ENCODE measurements at regions not wholly inside any gene's neighbourhood (a gene's known extent, or its start where the extent isn't known, plus 50 kb on each side); places are given as distances from the start of the nearest gene placed in this dataset.

DNA sequence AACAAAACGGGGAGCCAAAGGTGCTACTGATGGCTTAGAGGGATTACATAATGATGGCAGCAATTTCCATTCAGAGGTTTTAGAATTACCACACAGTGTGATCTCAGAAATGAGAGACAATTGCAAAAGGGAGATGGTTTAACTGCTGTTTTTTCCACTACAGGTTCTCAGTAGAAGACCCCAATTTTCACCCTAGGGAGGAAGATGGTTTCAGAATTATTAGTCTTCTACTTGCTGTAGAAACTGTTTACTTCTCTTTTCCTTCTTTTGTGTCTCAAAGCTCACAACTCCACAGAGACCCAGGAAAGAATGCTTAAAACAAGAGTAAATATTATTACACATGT lies 226.5 kb downstream of the INHBA start:
- TF ChIP-seq, protein P1, sequence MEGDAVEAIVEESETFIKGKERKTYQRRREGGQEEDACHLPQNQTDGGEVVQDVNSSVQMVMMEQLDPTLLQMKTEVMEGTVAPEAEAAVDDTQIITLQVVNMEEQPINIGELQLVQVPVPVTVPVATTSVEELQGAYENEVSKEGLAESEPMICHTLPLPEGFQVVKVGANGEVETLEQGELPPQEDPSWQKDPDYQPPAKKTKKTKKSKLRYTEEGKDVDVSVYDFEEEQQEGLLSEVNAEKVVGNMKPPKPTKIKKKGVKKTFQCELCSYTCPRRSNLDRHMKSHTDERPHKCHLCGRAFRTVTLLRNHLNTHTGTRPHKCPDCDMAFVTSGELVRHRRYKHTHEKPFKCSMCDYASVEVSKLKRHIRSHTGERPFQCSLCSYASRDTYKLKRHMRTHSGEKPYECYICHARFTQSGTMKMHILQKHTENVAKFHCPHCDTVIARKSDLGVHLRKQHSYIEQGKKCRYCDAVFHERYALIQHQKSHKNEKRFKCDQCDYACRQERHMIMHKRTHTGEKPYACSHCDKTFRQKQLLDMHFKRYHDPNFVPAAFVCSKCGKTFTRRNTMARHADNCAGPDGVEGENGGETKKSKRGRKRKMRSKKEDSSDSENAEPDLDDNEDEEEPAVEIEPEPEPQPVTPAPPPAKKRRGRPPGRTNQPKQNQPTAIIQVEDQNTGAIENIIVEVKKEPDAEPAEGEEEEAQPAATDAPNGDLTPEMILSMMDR (IDR thresholded peaks at IDR 0.05; ENCODE audit: insufficient read depth, low read depth, low read length, missing control alignments) = no peak
- no peak for DNase-seq (ENCODE audit: low read depth)
- H3K4me3 ChIP-seq (ENCODE audit: low read length) = no peak overlapping the region

DNA sequence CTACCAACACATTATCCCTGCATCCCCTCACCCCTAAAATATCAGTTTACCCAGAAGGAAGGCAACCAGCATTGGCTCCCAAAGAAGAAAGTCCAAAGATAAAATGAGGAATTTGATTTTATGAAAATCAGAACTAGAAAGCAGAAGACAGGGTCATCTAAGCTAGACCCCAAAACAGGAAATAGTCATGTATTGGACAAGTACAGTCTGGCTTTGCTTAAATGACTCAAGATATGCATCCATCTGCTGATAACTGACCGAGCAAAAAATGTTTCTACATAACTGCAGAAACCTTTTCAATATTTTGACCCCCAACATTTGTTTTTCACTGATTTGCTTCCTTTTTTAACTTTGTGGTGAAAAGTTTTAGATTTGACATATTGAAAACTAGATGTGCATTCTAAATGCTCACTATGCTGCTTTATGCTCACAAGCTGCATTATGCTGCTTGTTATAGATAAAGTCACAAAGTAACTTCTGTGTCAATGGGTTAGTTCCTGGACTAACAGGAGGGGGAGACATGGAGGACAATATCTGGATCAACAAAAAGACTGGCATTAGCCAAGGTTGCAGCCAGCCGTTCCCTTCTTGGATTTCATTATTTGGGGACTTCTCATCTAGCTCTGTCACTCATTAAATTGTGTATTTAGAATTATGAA lies 227.0 kb downstream of the INHBA start:
- TF ChIP-seq, protein P1 (IDR thresholded peaks at IDR 0.05; ENCODE audit: insufficient read depth, low read depth, low read length, missing control alignments) = no peak
- no peak for DNase-seq (ENCODE audit: low read depth)
- no peak overlapping the region for H3K4me3 ChIP-seq (ENCODE audit: low read length)

DNA sequence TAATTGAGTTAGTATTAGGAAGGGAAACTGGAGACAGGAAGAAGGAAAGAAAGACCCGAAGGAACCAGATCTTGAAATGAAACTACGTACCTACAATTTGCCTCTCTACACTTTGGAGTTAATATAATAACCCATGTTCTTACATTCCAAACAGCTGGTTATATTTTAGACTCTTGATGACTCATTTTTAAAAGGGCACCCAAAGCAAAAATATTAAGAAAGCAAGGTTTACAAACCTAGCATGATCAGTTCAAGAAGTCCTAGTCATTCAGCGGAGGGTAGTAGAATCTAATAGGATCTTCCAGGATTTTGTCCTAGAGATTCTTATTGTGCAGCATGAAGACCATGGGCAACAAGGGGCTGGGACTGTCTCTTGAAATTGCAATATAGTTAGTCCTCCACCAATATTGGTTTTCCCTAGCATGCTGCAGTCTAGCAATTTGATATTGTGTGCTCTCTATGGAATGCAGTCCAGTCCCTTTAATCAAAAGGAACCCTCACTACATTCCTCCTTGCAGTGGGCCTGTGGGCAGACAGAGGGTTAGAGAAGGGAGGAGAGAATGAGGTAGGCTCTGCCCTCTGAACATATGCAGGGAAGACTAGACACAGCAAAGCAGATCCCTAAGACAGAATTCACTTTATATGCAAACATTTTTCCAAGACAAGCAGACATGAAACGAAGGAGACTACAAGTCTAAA lies 230.3 kb downstream of the INHBA start:
- no peak overlapping the region for H3K4me3 ChIP-seq (ENCODE audit: low read length)
- TF ChIP-seq, protein P1 (IDR thresholded peaks at IDR 0.05; ENCODE audit: insufficient read depth, low read depth, low read length, missing control alignments) = no peak
- DNase-seq (ENCODE audit: low read depth) = no peak

DNA sequence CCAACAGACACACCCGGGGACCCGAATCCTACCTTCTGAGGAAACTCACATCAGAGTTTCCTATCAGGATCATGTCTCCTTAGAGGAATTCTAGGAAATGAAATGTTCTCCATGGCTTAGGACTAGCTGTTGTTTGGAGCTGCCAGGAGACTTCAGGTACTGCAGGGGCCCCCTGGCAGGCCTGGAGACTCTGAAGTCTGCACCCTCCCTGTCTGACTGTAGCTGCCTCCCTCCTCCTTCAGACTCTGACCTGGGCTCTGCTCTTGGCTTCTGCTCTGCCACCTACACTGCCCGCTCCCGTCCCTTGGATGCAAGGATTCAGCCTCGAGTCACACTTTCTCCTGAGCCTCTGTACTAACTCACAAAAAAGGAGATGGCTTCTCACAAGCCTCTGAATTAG lies 232.8 kb downstream of the INHBA start:
- TF ChIP-seq, protein P1 (IDR thresholded peaks at IDR 0.05; ENCODE audit: insufficient read depth, low read depth, low read length, missing control alignments) = no peak
- no peak for DNase-seq (ENCODE audit: low read depth)
- H3K4me3 ChIP-seq (ENCODE audit: low read length) = no peak overlapping the region

DNA sequence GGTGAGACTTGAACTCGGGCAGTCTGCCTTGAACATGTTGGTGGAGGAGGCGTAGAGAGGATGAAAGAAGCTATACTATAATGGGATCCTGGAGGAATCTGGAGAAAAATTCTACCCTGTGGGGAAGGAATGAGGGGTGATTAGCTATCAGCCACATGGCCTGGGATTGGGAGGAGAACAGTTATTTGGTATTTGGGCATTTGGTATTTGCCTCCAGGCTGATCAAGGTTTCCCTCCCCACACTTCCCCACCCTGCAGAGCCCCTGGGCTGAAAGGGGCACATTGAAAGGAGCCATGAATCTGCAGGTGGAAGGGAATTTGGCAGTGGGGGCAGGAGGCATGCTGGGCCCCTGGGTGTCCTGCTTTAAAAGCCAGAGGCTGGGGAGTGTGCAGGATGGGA lies 235.3 kb downstream of the INHBA start:
- no peak for DNase-seq (ENCODE audit: low read depth)
- H3K4me3 ChIP-seq (ENCODE audit: low read length) = no peak overlapping the region
- TF ChIP-seq, protein P1 (IDR thresholded peaks at IDR 0.05; ENCODE audit: insufficient read depth, low read depth, low read length, missing control alignments) = no peak

DNA sequence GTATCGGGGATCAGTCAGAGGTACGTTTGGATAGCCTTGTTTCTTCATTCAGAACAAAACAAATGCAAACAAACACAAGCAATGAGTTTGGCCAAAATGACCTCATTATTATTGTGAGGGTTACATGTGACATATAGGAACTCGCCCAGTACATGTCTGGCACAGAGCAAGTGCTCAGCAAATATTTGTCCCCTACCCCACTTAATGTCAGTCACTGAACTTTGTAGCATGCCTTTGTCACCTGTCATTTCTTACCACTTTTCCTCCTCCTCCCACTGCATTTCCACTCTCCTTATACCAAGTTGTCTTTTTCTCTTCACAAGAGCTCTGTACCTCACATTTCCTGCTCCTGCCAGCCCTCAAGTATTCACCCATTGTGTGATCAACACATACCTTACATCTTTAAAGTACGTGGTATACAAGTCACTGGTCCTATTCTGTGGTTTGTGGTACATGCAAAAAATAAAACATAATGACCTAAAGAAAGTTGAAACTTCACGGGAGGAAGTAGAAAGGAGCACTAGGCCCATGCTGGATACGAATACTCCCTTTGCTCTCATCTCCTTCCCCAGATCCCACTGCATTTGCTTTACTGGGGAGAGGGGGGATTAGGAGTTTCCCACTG lies 236.0 kb downstream of the INHBA start:
- TF ChIP-seq, protein P1 (IDR thresholded peaks at IDR 0.05; ENCODE audit: insufficient read depth, low read depth, low read length, missing control alignments) = no peak
- DNase-seq (ENCODE audit: low read depth) = no peak
- no peak overlapping the region for H3K4me3 ChIP-seq (ENCODE audit: low read length)
